A549 (cell line): ENCODE measurements at regions not wholly inside any gene's neighbourhood (a gene's known extent, or its start where the extent isn't known, plus 50 kb on each side); places are given as distances from the start of the nearest gene placed in this dataset.

ENCODE experiments used
- POLR2A ChIP-seq: IDR thresholded peaks from 2 replicates; pipeline ENCODE4 v1.6.1; 2012; ENCODE audit warnings: mild to moderate bottlenecking, low read length
- TF ChIP-seq, protein P1 (sequence below): fragments of >200 bp; sonication (Bioruptor Twin); formaldehyde crosslinking; IDR thresholded peaks from 3 replicates; pipeline ENCODE4 v1.5.1; 2016

- no peak for TF ChIP-seq POLR2A
- TF ChIP-seq, protein P1, sequence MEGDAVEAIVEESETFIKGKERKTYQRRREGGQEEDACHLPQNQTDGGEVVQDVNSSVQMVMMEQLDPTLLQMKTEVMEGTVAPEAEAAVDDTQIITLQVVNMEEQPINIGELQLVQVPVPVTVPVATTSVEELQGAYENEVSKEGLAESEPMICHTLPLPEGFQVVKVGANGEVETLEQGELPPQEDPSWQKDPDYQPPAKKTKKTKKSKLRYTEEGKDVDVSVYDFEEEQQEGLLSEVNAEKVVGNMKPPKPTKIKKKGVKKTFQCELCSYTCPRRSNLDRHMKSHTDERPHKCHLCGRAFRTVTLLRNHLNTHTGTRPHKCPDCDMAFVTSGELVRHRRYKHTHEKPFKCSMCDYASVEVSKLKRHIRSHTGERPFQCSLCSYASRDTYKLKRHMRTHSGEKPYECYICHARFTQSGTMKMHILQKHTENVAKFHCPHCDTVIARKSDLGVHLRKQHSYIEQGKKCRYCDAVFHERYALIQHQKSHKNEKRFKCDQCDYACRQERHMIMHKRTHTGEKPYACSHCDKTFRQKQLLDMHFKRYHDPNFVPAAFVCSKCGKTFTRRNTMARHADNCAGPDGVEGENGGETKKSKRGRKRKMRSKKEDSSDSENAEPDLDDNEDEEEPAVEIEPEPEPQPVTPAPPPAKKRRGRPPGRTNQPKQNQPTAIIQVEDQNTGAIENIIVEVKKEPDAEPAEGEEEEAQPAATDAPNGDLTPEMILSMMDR: no peak
Measured at GRCh38 chr10:63773106-63773505, 251.9 kb downstream of the REEP3 start.
